NCI-H1417 (cell line): ENCODE measurements at regions not wholly inside any gene's neighbourhood (a gene's known extent, or its start where the extent isn't known, plus 50 kb on each side); places are given as distances from the start of the nearest gene placed in this dataset.
A peak's percentile ranks its signal among the peaks of the same experiment; 100 is the strongest.
"Not testable (repeated sequence)": the region's sequence is repeated elsewhere in the genome, so short reads cannot be mapped to it uniquely, and the experiment has no call there.

Source experiments
- DNase-seq, 3 experiments: peaks; one replicate each; lab custom pipeline; 2025; lab: John Stamatoyannopoulos, UW

GRCh38 chr17:6373599-6373998 lies 61.3 kb downstream of the AIPL1 start:
- DNase-seq: not testable (repeated sequence)

- DNase-seq: peak; percentile 5 to 59 (median 25)
Measured at GRCh38 chr17:6366221-6366666, 68.7 kb downstream of the AIPL1 start.

- DNase-seq: no peak
Measured at GRCh38 chr17:6365200-6365943, 69.5 kb downstream of the AIPL1 start.

- DNase-seq: no peak
Measured at GRCh38 chr17:6361733-6362132, 73.2 kb downstream of the AIPL1 start.

GRCh38 chr17:6358131-6358530 lies 76.8 kb downstream of the AIPL1 start:
- DNase-seq: no peak

GRCh38 chr17:6356562-6356961 lies 78.4 kb downstream of the AIPL1 start:
- no peak for DNase-seq

- peak in 2 of 3 experiments; percentile 22 to 24 for DNase-seq
Measured at GRCh38 chr17:6355196-6355595, 79.7 kb downstream of the AIPL1 start.

GRCh38 chr17:6352801-6353560 lies 81.9 kb downstream of the AIPL1 start:
- DNase-seq: no peak

GRCh38 chr17:6352016-6352415 lies 82.9 kb downstream of the AIPL1 start:
- no peak for DNase-seq

GRCh38 chr17:6350806-6351205 lies 84.1 kb downstream of the AIPL1 start:
- DNase-seq: no peak

GRCh38 chr17:6348891-6349290 lies 86.0 kb downstream of the AIPL1 start:
- DNase-seq: no peak

GRCh38 chr17:6347776-6348175 lies 87.1 kb downstream of the AIPL1 start:
- DNase-seq: no peak

- no peak for DNase-seq
Measured at GRCh38 chr17:6346986-6347385, 87.9 kb downstream of the AIPL1 start.

- no peak for DNase-seq
Measured at GRCh38 chr17:6346156-6346786, 88.7 kb downstream of the AIPL1 start.

- DNase-seq: no peak
Measured at GRCh38 chr17:6343736-6344135, 91.2 kb downstream of the AIPL1 start.

- DNase-seq: no peak
Measured at GRCh38 chr17:6343191-6343590, 91.7 kb downstream of the AIPL1 start.

- DNase-seq: no peak
Measured at GRCh38 chr17:6340708-6341107, 94.2 kb downstream of the AIPL1 start.

- DNase-seq: no peak
Measured at GRCh38 chr17:6334386-6334785, 100.5 kb downstream of the AIPL1 start.

- no peak for DNase-seq
Measured at GRCh38 chr17:6330936-6331335, 104.0 kb downstream of the AIPL1 start.

GRCh38 chr17:6328279-6328678 lies 106.6 kb downstream of the AIPL1 start:
- DNase-seq: no peak

GRCh38 chr17:6327007-6327406 lies 107.9 kb downstream of the AIPL1 start:
- DNase-seq: no peak

- DNase-seq: no peak
Measured at GRCh38 chr17:6326483-6326882, 108.4 kb downstream of the AIPL1 start.

- no peak for DNase-seq
Measured at GRCh38 chr17:6325741-6326140, 109.2 kb downstream of the AIPL1 start.
